Neural progenitor cell (in vitro differentiated cells): ENCODE measurements at regions not wholly inside any gene's neighbourhood (a gene's known extent, or its start where the extent isn't known, plus 50 kb on each side); places are given as distances from the start of the nearest gene placed in this dataset.

Source experiments
- CTCF ChIP-seq: fragments of 200-600 bp; sonication (generic); IDR thresholded peaks from 2 replicates; pipeline ENCODE4 v1.5.1; 2017; ENCODE audit warnings: antibody characterized with exemption, mild to moderate bottlenecking
- EZH2 ChIP-seq: fragments of 200-600 bp; sonication (generic); IDR thresholded peaks from 2 replicates; pipeline ENCODE4 v1.6.1; 2017; ENCODE audit warnings: antibody characterized with exemption, mild to moderate bottlenecking, moderate library complexity
- EZH2phosphoT487 ChIP-seq: fragments of 200-600 bp; sonication (generic); IDR thresholded peaks from 2 replicates; pipeline ENCODE4 v1.6.1; 2017; ENCODE audit warnings: antibody characterized with exemption

DNA sequence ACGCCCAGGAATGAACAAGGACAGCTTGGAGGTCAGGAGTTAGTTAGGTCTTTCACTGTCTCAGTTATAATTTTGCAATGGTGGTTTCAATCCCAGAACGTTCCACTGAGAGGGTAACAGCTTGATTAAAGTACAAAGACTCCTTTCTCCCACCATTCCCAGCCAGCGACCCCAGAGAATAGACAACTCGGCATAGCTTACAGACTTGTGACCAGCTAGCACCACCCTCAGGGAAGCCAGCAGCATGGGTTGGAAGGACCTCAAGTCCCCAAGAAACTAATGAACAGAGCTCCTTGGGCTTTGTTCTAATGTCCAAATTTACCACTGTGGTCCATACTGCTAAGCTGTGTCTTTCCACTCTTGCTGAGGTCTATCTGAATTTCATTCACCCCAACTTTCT, 72.0 kb upstream of the MED14 start:
- TF ChIP-seq CTCF (no peak), EZH2phosphoT487 (no peak), EZH2 (no peak)
